Suprapubic skin (tissue), 3 donors: ENCODE measurements at regions not wholly inside any gene's neighbourhood (a gene's known extent, or its start where the extent isn't known, plus 50 kb on each side); places are given as distances from the start of the nearest gene placed in this dataset.

ENCODE experiments used
- POLR2A ChIP-seq, 2 donors: fragments of 450-650 bp; IDR thresholded peaks; one replicate each; pipeline ENCODE4 v1.6.1; 2017; ENCODE audit warnings: antibody characterized with exemption in 2 of 2, mild to moderate bottlenecking in 2 of 2, moderate library complexity in 2 of 2
- TF ChIP-seq, protein P1 (sequence below), 2 donors: fragments of 200-600 bp in 1 of 2; fragments of 450-650 bp in 1 of 2; sonication (generic) in 1 of 2; IDR thresholded peaks; one replicate each; pipeline ENCODE4 v1.5.1; 2016 to 2019; ENCODE audit warnings: antibody characterized with exemption in 2 of 2, mild to moderate bottlenecking in 1 of 2, moderate library complexity in 1 of 2

- TF ChIP-seq, protein P1, sequence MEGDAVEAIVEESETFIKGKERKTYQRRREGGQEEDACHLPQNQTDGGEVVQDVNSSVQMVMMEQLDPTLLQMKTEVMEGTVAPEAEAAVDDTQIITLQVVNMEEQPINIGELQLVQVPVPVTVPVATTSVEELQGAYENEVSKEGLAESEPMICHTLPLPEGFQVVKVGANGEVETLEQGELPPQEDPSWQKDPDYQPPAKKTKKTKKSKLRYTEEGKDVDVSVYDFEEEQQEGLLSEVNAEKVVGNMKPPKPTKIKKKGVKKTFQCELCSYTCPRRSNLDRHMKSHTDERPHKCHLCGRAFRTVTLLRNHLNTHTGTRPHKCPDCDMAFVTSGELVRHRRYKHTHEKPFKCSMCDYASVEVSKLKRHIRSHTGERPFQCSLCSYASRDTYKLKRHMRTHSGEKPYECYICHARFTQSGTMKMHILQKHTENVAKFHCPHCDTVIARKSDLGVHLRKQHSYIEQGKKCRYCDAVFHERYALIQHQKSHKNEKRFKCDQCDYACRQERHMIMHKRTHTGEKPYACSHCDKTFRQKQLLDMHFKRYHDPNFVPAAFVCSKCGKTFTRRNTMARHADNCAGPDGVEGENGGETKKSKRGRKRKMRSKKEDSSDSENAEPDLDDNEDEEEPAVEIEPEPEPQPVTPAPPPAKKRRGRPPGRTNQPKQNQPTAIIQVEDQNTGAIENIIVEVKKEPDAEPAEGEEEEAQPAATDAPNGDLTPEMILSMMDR (IDR thresholded peaks at IDR 0.05) = no peak
- no peak for TF ChIP-seq POLR2A (IDR thresholded peaks at IDR 0.05)
Measured at GRCh38 chr12:90520002-90520734, 434.8 kb downstream of the CCER1 start.
